ENCODE measurements at regions not wholly inside any gene's neighbourhood (a gene's known extent, or its start where the extent isn't known, plus 50 kb on each side); places are given as distances from the start of the nearest gene placed in this dataset.

DNA sequence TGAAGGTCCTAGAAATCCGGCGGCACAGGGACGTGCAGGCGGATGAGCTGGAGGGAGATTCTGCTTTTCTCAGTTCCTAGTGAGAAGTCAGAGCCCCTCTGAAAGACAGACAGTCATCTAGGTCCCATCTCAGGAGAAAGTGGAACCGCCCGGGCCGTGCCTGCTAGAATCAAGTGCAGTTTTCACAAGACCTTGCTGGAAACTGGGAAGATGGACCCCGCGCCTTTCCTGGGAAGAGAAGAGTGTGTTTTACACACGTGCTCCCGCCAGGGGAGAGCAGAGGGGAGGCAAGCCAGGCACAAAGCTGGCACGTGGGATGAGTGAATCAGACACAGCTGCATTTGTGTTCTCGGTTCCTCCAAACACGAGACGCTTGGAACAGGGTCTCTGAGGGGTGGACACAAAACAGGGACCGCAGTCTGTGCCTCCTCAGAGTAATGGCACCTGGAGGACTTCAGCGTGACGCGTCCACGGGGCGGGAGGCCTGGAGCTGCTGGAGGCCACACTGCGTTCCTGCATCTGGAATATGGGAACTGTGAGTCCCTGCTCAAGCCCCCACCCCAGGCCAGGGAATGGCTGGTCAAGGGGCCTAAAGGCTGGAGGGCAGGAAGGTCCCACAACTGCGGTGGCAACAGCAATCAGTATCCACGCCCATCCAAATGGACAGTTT lies 218.3 kb downstream of the BRD1 start:
- DNase-seq (ENCODE audit: low read depth in 4 of 4, low spot score in 3 of 4) = no peak

DNA sequence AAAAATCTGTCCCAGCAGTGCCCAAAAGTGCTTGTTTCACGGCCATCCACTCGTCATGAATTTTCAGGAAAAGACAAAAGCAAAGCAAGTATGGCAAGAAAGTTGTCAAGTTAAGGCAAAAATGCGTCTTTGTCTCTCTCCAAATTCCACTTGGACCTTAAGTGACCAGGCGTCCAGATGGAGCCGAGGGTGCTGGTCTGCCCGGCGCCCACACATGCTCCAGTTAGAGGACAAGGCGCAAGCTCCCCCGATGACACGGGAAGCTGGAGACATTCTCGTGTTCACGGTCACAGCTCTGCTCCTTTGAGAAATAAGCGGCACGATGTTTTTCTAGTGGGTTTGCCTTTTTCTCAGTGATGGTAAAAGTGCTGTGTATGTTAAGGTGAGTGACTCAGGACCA lies 219.0 kb downstream of the BRD1 start:
- DNase-seq (ENCODE audit: low read depth in 4 of 4, low spot score in 3 of 4) = no peak

DNA sequence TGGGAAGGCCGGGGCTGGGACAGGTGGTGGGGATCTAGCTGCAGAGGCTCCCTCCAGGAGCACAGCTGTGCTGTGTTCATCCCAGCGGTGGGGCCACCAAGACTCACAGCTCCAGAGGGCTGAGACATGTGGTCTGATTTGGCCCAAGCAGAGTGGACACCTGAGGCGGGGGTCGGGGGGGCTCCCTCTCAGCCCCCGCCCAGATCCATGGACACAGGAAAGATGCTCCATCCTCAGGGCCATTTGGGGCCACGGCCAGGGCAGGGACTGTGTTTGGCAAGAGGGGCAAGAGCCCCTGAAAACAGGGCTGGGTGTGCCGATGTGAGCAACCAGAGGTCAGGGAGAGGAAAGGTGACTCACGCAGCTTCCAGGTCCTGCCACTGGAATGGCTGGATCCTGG lies 219.4 kb downstream of the BRD1 start:
- DNase-seq (ENCODE audit: low read depth in 4 of 4, low spot score in 3 of 4) = no peak

DNA sequence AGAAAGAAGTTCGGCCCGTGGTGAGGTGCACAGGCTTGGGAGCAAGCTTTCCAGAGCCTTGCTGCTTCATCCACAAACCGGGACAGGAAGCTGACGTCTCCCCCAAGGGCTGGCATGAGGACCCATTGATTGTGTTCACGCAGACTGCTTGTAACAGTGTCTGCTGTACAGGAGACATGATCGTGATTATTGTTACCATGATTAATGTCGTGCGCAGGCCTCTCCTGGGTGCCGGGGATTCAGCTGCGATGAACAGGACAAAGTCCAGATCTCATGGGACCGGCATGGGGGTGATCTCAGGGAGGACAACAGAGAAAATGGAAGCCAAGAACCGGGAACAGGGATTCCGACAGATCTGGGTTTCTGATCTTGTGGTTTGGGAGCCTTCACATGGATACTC lies 219.9 kb downstream of the BRD1 start:
- DNase-seq (ENCODE audit: low read depth in 4 of 4, low spot score in 3 of 4) = no peak

DNA sequence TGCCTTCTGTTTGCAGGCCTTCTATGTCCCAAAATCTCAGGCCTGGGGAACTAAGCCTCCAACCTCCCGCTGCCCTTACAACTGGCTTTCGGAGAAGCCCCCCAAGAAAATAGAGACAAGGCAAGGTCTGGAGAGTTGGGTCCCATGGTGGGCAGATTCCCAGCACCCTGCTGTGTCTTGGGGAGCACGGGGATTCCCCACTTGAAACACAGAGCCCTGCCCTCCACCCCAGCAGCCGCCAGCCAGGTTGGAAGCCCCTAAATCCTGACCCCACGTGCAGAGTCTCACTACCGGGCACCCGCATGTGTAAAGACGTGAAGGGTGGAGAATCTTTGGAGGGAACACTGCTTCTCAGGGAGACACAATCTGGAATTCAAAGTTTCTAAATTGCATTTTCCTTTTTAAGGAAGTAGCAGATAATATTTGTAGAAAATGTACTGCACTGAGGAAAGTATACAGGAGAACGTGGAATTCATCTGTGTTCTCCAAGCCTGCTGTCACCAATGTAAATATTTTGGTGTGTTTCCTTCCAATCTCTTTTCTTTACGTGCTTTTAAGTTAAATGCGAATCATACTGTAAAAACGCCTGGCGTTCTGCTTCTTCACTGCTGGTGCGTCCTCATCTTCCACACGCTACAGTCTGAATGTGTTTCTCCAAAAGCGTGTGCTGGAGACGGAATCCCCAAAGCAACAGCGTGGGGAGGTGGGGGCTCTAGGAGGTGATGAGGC lies 220.9 kb downstream of the BRD1 start:
- DNase-seq (ENCODE audit: low read depth in 4 of 4, low spot score in 3 of 4) = no peak

DNA sequence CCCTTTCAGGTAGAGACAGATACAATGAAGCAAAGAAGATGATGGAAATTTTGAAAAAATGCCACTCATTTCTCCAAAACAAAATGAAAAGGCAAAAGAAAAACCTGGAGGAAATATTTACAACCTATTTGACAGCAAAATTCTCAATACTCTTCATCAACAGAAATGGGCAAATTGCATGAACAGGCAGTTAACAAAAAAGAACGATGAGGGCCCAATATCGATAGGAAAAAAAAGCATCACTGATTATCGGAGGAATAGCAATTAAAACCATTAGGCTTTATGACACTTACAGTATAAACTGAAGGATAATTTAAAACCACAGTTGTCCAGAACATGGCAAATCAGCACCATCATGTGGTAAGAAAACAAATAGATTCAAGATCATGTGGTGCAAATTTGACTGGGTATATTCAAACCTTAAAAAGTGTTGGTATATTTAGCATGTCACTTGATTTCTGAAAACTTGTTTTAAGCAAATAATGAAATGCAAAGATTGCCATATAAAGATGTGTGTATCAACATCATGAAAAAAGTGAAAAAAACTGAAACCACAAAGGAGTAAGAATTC lies 222.9 kb downstream of the BRD1 start:
- DNase-seq (ENCODE audit: low read depth in 4 of 4, low spot score in 3 of 4) = no peak

DNA sequence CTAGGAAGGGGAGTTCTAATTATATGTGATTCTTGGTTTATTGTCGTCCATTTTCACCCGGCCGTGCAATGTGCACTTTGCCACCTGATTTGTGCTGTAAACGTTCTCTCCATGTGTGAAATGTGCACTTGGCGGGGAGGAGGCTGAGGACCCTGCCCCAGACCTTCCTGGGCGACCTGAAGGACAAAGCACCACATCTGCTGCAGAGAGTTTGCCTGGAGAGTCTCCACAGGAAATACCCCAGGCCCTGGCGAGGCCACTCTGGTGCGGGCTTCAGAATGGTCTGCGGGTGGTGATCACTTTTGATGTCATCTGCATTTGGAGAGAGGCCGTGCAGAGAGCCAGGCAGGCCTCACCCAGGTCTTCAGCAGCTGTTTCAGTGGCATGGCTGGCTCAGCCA lies 224.7 kb downstream of the BRD1 start:
- DNase-seq (ENCODE audit: low read depth in 4 of 4, low spot score in 3 of 4) = no peak

DNA sequence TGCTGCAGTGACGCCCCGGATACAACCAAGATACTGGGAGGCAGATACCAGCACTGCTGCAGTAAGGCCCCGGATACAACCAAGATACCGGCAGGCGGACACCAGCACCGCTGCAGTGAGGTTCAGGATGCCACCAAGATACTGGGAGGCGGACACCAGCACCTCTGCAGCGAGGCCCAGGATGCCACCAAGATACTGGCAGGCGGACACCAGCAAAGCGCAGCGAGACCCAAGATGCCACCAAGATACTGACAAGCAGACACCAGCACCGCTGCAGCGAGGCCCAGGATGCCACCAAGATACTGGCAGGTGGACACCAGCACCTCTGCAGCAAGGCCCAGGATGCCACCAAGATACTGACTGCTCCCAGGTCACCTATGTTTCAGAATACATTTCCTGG lies 225.2 kb downstream of the BRD1 start:
- no peak for DNase-seq (ENCODE audit: low read depth in 4 of 4, low spot score in 3 of 4)

DNA sequence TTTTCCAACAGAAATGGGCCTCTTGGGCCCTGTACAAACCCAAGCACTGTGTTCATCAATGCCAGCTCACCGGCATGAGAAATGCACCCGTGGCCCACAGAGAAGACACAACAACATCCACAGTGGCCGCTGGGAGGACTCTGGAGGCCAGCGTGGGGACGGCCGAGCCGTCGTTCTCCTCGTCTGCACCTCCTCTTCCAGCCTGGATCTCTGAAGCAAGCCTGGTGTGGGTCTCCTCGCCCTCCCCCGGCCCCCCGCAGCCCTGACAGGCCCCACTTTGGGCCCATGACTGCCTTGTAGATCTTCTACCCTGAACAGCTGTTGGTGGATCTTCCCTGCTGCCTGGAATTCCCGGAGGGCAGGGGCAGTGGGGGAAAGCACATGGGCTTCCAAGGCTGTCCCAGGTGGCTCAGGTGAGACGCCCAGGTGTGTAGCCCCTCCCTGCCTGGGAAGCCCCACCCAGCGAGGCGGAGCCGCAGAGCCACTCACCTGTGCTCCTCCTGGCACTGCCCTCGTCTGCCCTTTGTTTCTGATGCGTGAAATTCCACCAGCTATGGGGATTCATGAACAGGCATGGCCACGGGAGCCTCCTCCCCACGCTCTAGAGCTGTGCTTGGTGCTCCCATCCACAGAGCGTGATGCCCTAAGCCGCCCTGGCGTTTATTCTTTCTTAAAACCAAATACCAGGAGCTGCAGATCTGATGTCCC lies 225.9 kb downstream of the BRD1 start:
- no peak for DNase-seq (ENCODE audit: low read depth in 4 of 4, low spot score in 3 of 4)

DNA sequence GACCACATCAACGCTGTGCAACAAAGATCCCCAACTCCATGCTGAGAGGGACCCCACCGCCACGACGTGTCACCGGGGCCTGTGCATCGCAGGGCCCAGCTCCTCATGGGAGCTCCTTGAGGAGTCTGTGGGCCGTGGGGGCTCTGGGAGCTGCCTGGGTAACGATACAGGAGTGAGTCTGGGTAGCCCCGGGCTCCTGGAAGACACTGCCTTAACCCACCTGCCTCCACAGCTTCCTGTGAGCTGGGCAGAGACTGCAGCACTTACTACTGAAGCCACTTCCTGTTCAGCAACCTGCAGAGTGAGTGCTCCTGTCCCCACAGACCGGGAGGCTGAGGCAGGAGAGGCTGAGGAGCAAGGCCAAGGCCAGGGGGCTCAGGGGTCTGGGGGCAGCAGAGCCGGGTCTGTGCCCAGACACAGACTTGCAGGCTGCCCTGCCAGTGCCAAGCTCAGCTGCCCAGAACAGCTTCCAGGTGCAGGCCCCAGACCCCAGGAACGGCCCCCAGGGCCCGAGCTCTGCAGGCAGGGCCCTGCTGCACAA lies 226.7 kb downstream of the BRD1 start:
- no peak for DNase-seq (ENCODE audit: low read depth in 4 of 4, low spot score in 3 of 4)

DNA sequence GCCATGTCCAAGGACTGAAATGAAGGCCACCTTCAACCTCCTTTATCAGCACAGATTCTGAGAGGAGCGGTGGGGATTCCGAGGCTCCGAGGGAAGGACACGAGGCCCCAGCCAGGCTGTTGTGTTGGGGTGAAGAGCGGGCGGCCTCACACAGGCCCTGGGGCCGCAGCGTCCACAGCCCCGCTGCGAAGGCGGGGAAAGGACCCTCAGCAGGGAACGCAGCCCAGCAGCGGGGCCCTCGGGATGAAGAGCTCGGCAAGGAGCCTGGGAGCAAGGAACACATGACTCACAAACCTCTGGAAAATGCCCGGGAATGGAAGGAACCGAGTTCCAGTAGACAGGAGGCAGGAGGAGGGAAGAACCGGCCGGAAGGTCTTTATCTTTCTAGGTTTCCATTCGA lies 227.2 kb downstream of the BRD1 start:
- DNase-seq (ENCODE audit: low read depth in 4 of 4, low spot score in 3 of 4) = no peak

DNA sequence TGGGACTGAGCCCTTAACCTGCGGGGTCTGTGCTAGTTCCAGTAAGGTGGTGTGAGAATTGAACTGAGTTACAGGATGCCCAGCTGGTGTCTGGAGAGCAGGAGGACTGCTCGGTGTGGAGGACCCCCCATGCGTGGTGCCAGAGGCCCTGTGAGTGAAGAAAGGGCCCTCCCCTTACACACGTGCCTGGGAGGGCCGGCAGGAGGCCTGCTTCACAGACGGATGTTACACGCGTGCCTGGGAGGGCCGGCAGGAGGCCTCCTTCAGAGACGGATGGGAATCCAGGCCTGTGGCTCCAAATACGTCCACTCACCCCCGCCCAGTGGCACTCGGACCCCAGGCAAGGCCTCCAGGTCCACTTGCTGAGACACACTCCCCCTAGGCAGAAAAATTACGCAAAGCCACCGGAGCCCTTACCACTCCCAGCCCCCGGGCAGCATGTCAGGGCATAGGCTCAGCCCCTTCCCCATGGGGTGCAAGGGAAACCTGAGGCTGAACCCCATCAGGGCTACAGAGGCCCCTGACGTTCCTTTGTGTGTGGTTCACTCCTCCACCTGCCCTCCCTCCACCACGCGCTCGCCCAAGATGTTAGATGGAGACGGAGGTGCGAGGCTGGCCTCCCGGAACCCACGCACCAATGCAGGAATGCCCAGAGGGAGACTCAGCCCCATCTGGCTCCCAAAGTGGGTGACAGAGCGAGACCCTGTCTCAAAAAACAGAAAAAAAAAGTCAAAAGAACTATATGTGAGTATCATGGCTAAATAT lies 227.8 kb downstream of the BRD1 start:
- no peak for DNase-seq (ENCODE audit: low read depth in 4 of 4, low spot score in 3 of 4)

DNA sequence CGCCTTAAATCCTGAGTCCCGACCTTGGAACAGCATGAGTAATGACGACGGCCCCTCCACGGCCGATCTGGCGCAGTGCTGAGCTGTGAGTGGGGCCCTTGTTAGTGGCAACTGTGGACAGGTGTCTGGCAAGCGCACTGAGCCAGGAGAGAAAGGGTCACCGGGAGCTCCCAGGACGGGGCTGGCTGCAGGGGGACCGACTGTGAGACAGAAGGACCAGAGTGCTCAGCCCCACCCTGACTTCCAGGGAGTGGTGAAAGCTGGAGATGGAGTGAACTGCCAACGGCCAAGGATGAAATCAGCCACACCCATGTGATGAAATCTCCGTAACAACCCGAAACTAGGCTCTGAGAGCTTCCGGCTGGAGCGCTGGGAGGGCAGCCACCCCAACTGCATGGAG lies 228.6 kb downstream of the BRD1 start:
- no peak for DNase-seq (ENCODE audit: low read depth in 4 of 4, low spot score in 3 of 4)

DNA sequence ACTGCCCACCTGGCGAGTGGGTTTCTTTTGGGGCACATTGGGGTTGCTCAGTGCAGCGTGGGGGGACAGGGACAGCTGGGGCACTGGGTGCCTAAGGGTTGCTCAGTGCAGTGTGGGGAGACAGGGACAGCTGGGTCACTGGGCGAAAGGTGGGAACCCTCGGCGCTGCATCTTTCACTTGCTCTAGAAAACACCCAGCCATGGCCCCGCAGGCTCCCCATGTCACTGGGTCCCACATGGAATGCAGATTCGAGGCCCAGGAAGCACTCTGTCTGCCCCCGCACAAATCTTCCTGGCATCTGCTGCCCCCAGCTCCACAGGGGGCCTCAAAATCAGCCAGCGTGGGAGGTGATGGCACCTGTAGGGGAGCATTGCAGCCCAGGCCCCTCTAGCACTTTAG lies 229.3 kb downstream of the BRD1 start:
- no peak for DNase-seq (ENCODE audit: low read depth in 4 of 4, low spot score in 3 of 4)

DNA sequence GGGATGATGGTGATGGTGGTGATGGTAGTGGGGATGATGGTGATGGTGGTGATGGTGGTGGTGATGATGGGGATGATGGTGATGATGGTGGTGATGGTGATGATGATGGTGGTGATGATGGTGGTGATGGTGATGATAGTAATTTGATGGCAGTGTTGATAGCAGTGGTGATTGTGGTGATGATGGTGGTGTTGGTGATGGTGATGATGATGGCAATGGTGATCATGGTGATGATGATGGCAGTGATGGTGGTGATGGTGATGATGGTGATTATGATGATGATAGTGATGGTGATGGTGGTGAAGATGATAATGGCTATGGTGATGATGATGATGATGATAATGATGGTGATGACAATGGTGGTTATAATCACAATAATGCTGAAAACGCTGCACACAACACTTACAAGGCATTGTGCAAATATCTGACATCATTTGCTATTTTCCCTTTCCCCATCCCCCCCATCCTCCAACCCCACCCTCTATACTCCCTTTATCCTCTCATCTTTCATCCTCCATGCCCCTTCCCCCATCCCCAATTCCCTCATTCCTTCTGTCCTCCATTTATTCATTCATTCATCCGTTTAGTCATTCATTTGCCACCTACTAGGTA lies 230.1 kb downstream of the BRD1 start:
- DNase-seq (ENCODE audit: low read depth in 4 of 4, low spot score in 3 of 4) = no peak

DNA sequence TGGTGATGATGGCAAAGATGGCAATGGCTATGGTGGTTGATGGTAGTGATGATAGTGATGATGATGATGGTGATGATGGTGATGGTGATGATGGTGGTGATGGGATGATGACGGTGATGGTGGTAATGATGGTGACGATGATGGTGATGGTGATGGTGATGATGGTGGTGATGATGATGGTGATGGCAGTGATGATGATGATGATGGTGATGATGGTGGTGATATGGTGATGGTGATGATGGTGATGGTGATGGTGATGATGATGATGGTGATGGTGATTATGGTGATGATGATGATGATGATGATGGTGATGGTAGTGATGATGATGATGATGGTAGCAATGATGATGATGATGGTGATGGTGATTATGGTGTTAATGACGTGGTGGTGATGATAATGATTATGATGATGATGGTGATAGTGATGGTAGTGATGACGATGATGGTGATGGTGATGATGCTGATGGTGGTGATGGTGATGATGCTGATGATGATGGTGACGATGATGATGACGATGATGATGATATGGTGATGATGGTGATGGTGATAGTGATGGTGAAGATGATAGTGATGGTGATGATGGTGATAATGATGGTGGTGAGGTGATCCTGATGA lies 232.1 kb downstream of the BRD1 start:
- DNase-seq (ENCODE audit: low read depth in 4 of 4, low spot score in 3 of 4) = no peak

DNA sequence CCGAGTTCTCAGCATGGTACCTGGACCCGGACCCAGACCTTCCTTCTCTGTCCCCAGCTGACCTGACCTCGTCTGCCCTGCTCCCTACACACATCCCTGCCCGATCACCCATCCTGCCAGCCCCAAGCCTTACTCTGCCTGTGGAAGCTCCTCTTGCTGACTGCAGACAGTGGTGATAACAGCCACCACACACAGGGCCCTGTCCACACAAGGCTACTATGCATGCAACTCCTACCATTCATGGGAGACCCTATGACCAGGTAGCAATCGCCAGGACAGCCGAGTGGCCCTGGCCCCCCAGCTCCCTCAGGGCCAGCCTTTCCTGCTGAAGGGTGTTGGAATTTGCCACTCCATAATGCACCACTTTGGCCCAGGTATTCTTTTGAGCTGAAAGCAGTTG lies 233.6 kb downstream of the BRD1 start:
- DNase-seq (ENCODE audit: low read depth in 4 of 4, low spot score in 3 of 4) = no peak

DNA sequence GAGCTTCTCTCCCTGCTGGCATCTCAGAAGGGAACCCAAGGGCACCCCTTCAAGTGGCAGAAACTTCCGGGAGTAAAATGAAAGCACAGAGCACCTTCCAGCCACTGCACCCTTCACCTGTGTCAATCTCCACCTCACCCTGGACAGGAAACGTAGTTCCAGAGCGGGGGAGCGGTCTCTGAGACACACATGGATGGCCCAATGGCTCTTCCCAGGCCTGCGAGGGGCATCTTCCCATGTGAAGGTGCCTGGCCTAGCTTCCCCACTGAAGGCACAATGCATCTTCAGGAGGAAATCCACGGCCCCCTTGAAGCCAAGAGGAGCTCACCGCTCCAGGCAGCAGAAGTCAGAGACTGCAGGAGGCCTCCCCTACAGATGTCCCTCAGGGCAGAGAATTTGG lies 234.2 kb downstream of the BRD1 start:
- DNase-seq (ENCODE audit: low read depth in 4 of 4, low spot score in 3 of 4) = no peak

DNA sequence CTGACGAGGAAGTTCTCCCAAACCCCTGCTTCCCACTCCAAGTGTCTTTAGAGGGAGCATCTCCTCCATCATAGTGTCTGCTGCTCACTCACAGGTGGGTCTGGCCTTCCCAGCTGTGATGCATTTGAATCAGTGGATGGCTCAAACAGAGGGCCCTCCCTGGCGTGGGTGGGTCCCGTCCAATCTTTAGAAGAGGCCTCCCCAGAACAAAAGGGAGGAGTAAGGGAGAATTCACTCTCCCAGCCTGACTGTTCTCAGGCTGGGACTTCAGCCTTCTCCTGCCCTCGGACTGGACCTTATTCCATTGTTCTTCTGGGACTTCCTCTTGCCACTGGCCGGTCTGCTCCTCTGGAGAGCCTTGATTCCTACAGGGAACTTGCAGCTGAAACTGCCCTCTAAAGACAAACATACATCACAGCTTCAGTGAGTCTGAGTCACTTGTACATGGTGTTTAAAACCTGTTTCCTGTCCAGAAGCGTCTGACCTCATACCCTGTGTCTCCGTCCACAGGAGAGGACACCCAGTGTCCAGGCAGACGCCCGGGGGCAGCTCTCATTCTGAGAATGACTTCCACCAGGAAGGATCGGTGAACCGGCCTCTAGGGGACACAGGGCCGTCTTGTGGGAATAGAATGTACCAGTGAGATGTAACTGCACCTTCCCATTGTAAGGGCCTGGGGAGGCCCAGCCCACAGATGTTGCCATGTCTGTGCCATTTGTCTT lies 234.7 kb downstream of the BRD1 start:
- DNase-seq (ENCODE audit: low read depth in 4 of 4, low spot score in 3 of 4) = no peak
